H9 (cell line): ENCODE measurements at regions not wholly inside any gene's neighbourhood (a gene's known extent, or its start where the extent isn't known, plus 50 kb on each side); places are given as distances from the start of the nearest gene placed in this dataset.

Source experiments
- DNase-seq: peaks from one replicate; pipeline ENCODE4 v3.0.0-alpha.2; 2017
- H2AFZ ChIP-seq: one replicate; pipeline ENCODE4 v1.6.1; 2013; ENCODE audit warnings: mild to moderate bottlenecking, low read length, control low read depth, moderate library complexity
- H2AK5ac ChIP-seq: 2 replicates; pipeline ENCODE4 v1.6.1; 2013; ENCODE audit warnings: low read length, control low read depth, mixed read lengths; ENCODE audit not compliant: insufficient read length
- H2BK120ac ChIP-seq: one replicate; pipeline ENCODE4 v1.6.1; 2013; ENCODE audit warnings: low read depth, mild to moderate bottlenecking, low read length, control low read depth, inconsistent platforms; ENCODE audit not compliant: poor library complexity, severe bottlenecking
- H2BK12ac ChIP-seq: 2 replicates; pipeline ENCODE4 v1.6.1; 2013; ENCODE audit warnings: low read length, control low read depth, mixed read lengths, low read depth; ENCODE audit not compliant: insufficient read length
- H2BK15ac ChIP-seq: 2 replicates; pipeline ENCODE4 v1.6.1; 2013; ENCODE audit warnings: low read depth, low read length, control low read depth
- H2BK20ac ChIP-seq: one replicate; pipeline ENCODE4 v1.6.1; 2013; ENCODE audit warnings: low read depth, mild to moderate bottlenecking, low read length, control low read depth, inconsistent platforms; ENCODE audit not compliant: poor library complexity, severe bottlenecking
- H2BK5ac ChIP-seq: 2 replicates; pipeline ENCODE4 v1.6.1; 2013; ENCODE audit warnings: low read length, control low read depth, mixed read lengths; ENCODE audit not compliant: insufficient read length
- H3K14ac ChIP-seq: 2 replicates; pipeline ENCODE4 v1.6.1; 2013; ENCODE audit warnings: low read length, control low read depth; ENCODE audit not compliant: insufficient read depth
- H3K18ac ChIP-seq: 2 replicates; pipeline ENCODE4 v1.6.1; 2013; ENCODE audit warnings: low read depth, mild to moderate bottlenecking, mixed read lengths, low read length, control low read depth; ENCODE audit not compliant: insufficient read length
- H3K23ac ChIP-seq: 2 replicates; pipeline ENCODE4 v1.6.1; 2013; ENCODE audit warnings: low read length, control low read depth, mixed read lengths, low read depth; ENCODE audit not compliant: insufficient read length
- H3K23me2 ChIP-seq: 2 replicates; pipeline ENCODE4 v1.6.1; 2013; ENCODE audit warnings: low read depth, mild to moderate bottlenecking, mixed read lengths, low read length, control low read depth; ENCODE audit not compliant: insufficient read length, poor library complexity, severe bottlenecking
- H3K27ac ChIP-seq: 2 replicates; pipeline ENCODE4 v1.5.1; 2013; ENCODE audit warnings: low read length, control low read depth, mixed read lengths, low read depth; ENCODE audit not compliant: insufficient read length
- H3K27me3 ChIP-seq: 2 replicates; pipeline ENCODE4 v1.6.1; 2013; ENCODE audit warnings: low read length, control low read depth, inconsistent platforms; ENCODE audit not compliant: insufficient read depth
- H3K4ac ChIP-seq: 2 replicates; pipeline ENCODE4 v1.6.1; 2013; ENCODE audit warnings: low read depth, mild to moderate bottlenecking, control low read depth, inconsistent platforms, low read length, moderate library complexity
- H3K4me1 ChIP-seq: 2 replicates; pipeline ENCODE4 v1.6.1; 2013; ENCODE audit warnings: low read length, control low read depth, inconsistent platforms; ENCODE audit not compliant: insufficient read depth
- H3K4me2 ChIP-seq: 2 replicates; pipeline ENCODE4 v1.6.1; 2013; ENCODE audit warnings: low read length, control low read depth, mixed read lengths; ENCODE audit not compliant: insufficient read length, insufficient read depth
- H3K56ac ChIP-seq: 2 replicates; pipeline ENCODE4 v1.6.1; 2013; ENCODE audit warnings: low read depth, mild to moderate bottlenecking, mixed read lengths, low read length, control low read depth; ENCODE audit not compliant: insufficient read length
- H3K79me1 ChIP-seq: 2 replicates; pipeline ENCODE4 v1.6.1; 2013; ENCODE audit warnings: low read depth, mild to moderate bottlenecking, moderate library complexity, low read length, control low read depth, inconsistent platforms; ENCODE audit not compliant: insufficient read depth, poor library complexity, severe bottlenecking
- H3K79me2 ChIP-seq: 2 replicates; pipeline ENCODE4 v1.6.1; 2013; ENCODE audit warnings: low read length, control low read depth, inconsistent platforms; ENCODE audit not compliant: insufficient read depth
- H3K9ac ChIP-seq: 2 replicates; pipeline ENCODE4 v1.6.1; 2013; ENCODE audit warnings: low read length, control low read depth, mixed read lengths; ENCODE audit not compliant: insufficient read length; ENCODE audit errors: extremely low read depth
- H3K9me3 ChIP-seq: one replicate; pipeline ENCODE4 v1.6.1; 2013; ENCODE audit warnings: low read depth, low read length, inconsistent platforms; ENCODE audit not compliant: control insufficient read depth
- H3T11ph ChIP-seq: one replicate; pipeline ENCODE4 v1.6.1; 2013; ENCODE audit warnings: mild to moderate bottlenecking, low read length, control low read depth, inconsistent platforms
- H4K20me1 ChIP-seq: one replicate; pipeline ENCODE4 v1.6.1; 2013; ENCODE audit not compliant: control insufficient read depth, insufficient read length, insufficient read depth
- H4K5ac ChIP-seq: 2 replicates; pipeline ENCODE4 v1.6.1; 2013; ENCODE audit warnings: low read depth, mild to moderate bottlenecking, mixed read lengths, low read length, control low read depth; ENCODE audit not compliant: insufficient read length
- H4K8ac ChIP-seq: replicated peaks from 2 replicates; pipeline ENCODE4 v1.6.1; 2013; ENCODE audit warnings: low read length, control low read depth, mixed read lengths, low read depth; ENCODE audit not compliant: insufficient read length
- H4K91ac ChIP-seq: 2 replicates; pipeline ENCODE4 v1.6.1; 2013; ENCODE audit warnings: low read depth, mild to moderate bottlenecking, moderate library complexity, mixed read lengths, low read length, control low read depth; ENCODE audit not compliant: insufficient read length
- H3K27ac Mint-ChIP-seq, 3 experiments: 2 replicates in 2 of 3; 3 replicates in 1 of 3; pipeline ENCODE4 v1.8.0; 2020 to 2021; ENCODE audit warnings: mixed read lengths in 3 of 3, mild to moderate bottlenecking in 1 of 3, moderate library complexity in 1 of 3
- H3K27me3 Mint-ChIP-seq: 2 replicates; pipeline ENCODE4 v1.8.0; 2021; ENCODE audit warnings: low read depth, mild to moderate bottlenecking, moderate library complexity, mixed read lengths
- H3K36me3 Mint-ChIP-seq, 3 experiments: 2 replicates in 2 of 3; 3 replicates in 1 of 3; pipeline ENCODE4 v1.8.0; 2020 to 2021; ENCODE audit warnings: low read depth in 3 of 3, mixed read lengths in 3 of 3; ENCODE audit not compliant: insufficient read depth in 1 of 3
- H3K4me1 Mint-ChIP-seq, 2 experiments: 2 replicates each; pipeline ENCODE4 v1.8.0; 2020; ENCODE audit warnings: mixed read lengths in 2 of 2
- H3K4me3 Mint-ChIP-seq, 2 experiments: 2 replicates in 1 of 2; 3 replicates in 1 of 2; pipeline ENCODE4 v1.8.0; 2020 to 2021; ENCODE audit warnings: mild to moderate bottlenecking in 2 of 2, mixed read lengths in 2 of 2, moderate library complexity in 1 of 2
- H3K9me3 Mint-ChIP-seq, 2 experiments: 2 replicates in 1 of 2; 3 replicates in 1 of 2; pipeline ENCODE4 v1.8.0; 2020; ENCODE audit warnings: mild to moderate bottlenecking in 2 of 2, mixed read lengths in 2 of 2, moderate library complexity in 1 of 2
- WGBS: extraction: QIAGEN DNeasy Blood & Tissue Kit; methylation state at CpG from one replicate; pipeline ENCODE4 v1.1.7; 2013; ENCODE audit warnings: missing lambda C conversion rate, low lambda C conversion rate, mixed read lengths; ENCODE audit not compliant: insufficient read length; ENCODE audit errors: extremely low coverage; 5-methylcytosine and 5-hydroxymethylcytosine counted together
- TF ChIP-seq, protein P1 (sequence below): fragments of 200-600 bp; sonication (generic); conservative IDR thresholded peaks from 3 replicates; pipeline ENCODE4 v1.8.0; 2021; ENCODE audit warnings: antibody characterized with exemption, mild to moderate bottlenecking

DNA sequence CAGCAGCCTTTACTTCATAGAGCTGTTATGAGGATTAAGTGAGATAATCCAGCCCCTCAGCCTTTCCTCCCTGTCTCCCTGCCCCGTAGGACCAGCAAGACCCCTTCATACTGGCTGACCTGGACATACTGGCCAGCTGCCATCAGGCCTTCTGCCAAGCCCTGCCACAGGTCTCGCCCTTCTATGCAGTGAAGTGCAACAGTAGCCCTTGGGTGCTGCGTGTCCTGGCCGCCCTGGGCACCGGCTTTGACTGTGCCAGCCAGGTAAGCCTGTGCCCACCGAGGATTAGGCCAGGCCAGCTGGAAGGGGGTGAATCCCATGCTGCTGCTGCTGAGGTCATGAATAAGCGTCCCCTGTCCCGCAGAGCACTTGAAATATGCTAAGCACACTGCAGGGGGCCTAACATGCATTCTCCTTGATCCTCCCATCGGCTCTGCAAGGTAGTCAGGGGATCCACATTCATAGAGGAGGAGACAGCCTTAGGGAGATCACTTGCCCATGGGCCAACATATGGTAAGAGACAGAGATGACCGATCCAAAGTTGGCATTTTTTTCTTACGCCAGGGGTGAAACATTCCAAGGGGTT, 73.3 kb upstream of the TINAGL1 start:
- Histone ChIP-seq H3K9ac (no peak overlapping the region), H3K4ac (no peak overlapping the region), H3K23me2 (no peaks in the 10 kb centered on the region), H2BK5ac (no peak overlapping the region), H2AK5ac (no peak overlapping the region), H3K79me1 (no peaks in the 10 kb centered on the region), H3K79me2 (no peaks in the 10 kb centered on the region), H3K4me2 (no peak overlapping the region), H3K23ac (no peak overlapping the region), H3K27ac (no peak overlapping the region), H4K91ac (no peak overlapping the region), H4K8ac (no peak overlapping the region), H3T11ph (no peak overlapping the region), H3K9me3 (no peaks in the 10 kb centered on the region), H3K18ac (no peak overlapping the region), H2BK120ac (no peak overlapping the region), H3K27me3 (no peaks in the 10 kb centered on the region), H3K4me1 (peaks cover 7% of the 10 kb centered on the region; the same call in 1 of the 2 replicates), H2AFZ (no peak overlapping the region), H2BK20ac (no peak overlapping the region), H4K5ac (no peak overlapping the region), H4K20me1 (no peaks in the 10 kb centered on the region), H2BK12ac (no peak overlapping the region), H3K14ac (no peak overlapping the region), H3K56ac (no peak overlapping the region), H2BK15ac (no peak overlapping the region)
- WGBS: no CpG with 5 or more reads among the region's 11 CpGs
- TF ChIP-seq, protein P1, sequence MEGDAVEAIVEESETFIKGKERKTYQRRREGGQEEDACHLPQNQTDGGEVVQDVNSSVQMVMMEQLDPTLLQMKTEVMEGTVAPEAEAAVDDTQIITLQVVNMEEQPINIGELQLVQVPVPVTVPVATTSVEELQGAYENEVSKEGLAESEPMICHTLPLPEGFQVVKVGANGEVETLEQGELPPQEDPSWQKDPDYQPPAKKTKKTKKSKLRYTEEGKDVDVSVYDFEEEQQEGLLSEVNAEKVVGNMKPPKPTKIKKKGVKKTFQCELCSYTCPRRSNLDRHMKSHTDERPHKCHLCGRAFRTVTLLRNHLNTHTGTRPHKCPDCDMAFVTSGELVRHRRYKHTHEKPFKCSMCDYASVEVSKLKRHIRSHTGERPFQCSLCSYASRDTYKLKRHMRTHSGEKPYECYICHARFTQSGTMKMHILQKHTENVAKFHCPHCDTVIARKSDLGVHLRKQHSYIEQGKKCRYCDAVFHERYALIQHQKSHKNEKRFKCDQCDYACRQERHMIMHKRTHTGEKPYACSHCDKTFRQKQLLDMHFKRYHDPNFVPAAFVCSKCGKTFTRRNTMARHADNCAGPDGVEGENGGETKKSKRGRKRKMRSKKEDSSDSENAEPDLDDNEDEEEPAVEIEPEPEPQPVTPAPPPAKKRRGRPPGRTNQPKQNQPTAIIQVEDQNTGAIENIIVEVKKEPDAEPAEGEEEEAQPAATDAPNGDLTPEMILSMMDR: no peak
- peaks cover 22% of the 10 kb centered on the region for H3K27me3 Mint-ChIP-seq
- H3K27ac Mint-ChIP-seq: peak overlapping the region; percentile 3 to 48 (median 45); a peak in 5 of 7 replicates
- H3K36me3 Mint-ChIP-seq: no peaks in the 10 kb centered on the region; a peak in 2 of 7 replicates
- peaks cover 37 to 52% of the 10 kb centered on the region in 2 experiments for H3K4me1 Mint-ChIP-seq
- H3K9me3 Mint-ChIP-seq: no peaks in the 10 kb centered on the region; a peak in 1 of 5 replicates
- peak; percentile 78 for DNase-seq
- H3K4me3 Mint-ChIP-seq: peak overlapping the region; percentile 42 to 72
